GM12873 (cell line): ENCODE measurements at regions not wholly inside any gene's neighbourhood (a gene's known extent, or its start where the extent isn't known, plus 50 kb on each side); places are given as distances from the start of the nearest gene placed in this dataset.

Experiments used
- CTCF ChIP-seq: IDR thresholded peaks from 2 replicates; pipeline ENCODE4 v1.5.1; 2012; ENCODE audit warnings: low read depth, mild to moderate bottlenecking, moderate library complexity, low read length, control low read depth; ENCODE audit not compliant: insufficient read depth; ENCODE audit errors: missing control alignments

- no peak for TF ChIP-seq CTCF
These were observed 1230.7 kb upstream of the USP15 start for GRCh38 chr12:61029516-61029915.

GRCh38 chr12:61037792-61038191 is 1222.4 kb upstream of the USP15 start:
- TF ChIP-seq CTCF, result no peak

GRCh38 chr12:61043838-61044237 is 1216.4 kb upstream of the USP15 start:
- TF ChIP-seq CTCF, result no peak

DNA sequence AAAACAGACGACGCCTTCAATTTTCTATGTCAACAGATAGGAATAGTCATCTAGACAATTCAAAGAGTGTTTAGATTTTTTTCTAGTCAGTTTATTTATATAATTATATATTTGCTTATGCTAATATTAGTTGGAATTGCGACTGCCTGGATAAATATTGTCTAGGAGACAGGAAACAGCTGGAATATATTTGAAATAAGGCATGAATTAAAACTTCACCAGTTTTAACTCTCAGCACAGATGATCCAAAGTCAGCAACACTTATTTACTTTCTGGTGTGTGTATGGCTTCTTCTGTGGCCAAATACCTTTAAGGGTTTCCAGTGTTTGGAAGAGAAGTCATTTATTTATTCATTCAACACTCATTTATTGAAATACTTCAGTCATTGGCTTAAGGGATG is 1215.4 kb upstream of the USP15 start:
- no peak for TF ChIP-seq CTCF

- TF ChIP-seq CTCF, result no peak
These were observed 1189.4 kb upstream of the USP15 start for GRCh38 chr12:61070640-61071414.

- TF ChIP-seq CTCF, result no peak
These were observed 1187.5 kb upstream of the USP15 start for GRCh38 chr12:61072717-61073116.

DNA sequence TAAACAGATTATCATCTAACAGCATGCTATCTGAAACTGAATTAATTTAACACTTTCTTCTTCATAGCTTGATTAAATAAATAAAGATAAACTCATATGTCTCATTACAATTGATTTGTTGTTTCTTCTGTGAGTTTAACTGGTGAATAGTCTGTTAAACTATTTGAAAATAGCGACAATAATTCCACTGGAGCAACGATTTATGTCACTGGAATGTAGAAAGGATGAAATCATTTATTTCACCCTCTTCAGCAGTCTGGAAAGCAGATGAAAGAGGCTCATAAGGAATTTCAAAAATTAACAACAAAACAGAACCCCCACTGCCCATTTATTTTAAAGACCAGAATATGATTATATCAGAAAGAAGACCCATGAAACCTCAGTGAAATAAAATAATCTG is 1165.1 kb upstream of the USP15 start:
- no peak for TF ChIP-seq CTCF
